HEK293 (cell line): ENCODE measurements at regions not wholly inside any gene's neighbourhood (a gene's known extent, or its start where the extent isn't known, plus 50 kb on each side); places are given as distances from the start of the nearest gene placed in this dataset.

ENCODE experiments used
- CTCF ChIA-PET: fragments of 350-600 bp; formaldehyde crosslinking; extraction: SDS; loops from one replicate; lab custom pipeline; 2021; ENCODE audit warnings: antibody characterized with exemption; lab: Yijun Ruan, JAX
- POLR2A ChIA-PET: fragments of 300-600 bp; formaldehyde crosslinking; extraction: SDS; loops from one replicate; lab custom pipeline; 2020; ENCODE audit warnings: antibody characterized with exemption, inconsistent platforms; lab: Yijun Ruan, JAX
- H3K27ac ChIP-seq: fragments of 200-500 bp; sonication (Bioruptor generic); 2 replicates; pipeline ENCODE4 v1.5.1; 2014; ENCODE audit warnings: low read depth, low read length, control low read depth, inconsistent platforms; ENCODE audit errors: extremely low read depth
- H3K36me3 ChIP-seq, 2 experiments: fragments of 200-500 bp in 1 of 2; sonication (Bioruptor generic) in 1 of 2; 1 replicate in 1 of 2; 2 replicates in 1 of 2; pipeline ENCODE4 v1.5.1; 2014 to 2017; ENCODE audit warnings: inconsistent platforms in 2 of 2, low read length in 2 of 2; ENCODE audit not compliant: control insufficient read depth in 2 of 2, insufficient read depth in 1 of 2
- H3K4me1 ChIP-seq: fragments of 200-500 bp; sonication (Bioruptor generic); 2 replicates; pipeline ENCODE4 v1.5.1; 2014; ENCODE audit warnings: mild to moderate bottlenecking, low read length, inconsistent platforms; ENCODE audit not compliant: control insufficient read depth, insufficient read depth
- H3K4me3 ChIP-seq: 2 replicates; pipeline ENCODE4 v1.5.1; 2011; ENCODE audit warnings: low read depth, mild to moderate bottlenecking, control low read depth, low read length, moderate library complexity
- H3K9me3 ChIP-seq: fragments of 200-500 bp; sonication (Bioruptor generic); 2 replicates; pipeline ENCODE4 v1.5.1; 2014; ENCODE audit warnings: low read depth, low read length, inconsistent platforms; ENCODE audit not compliant: control insufficient read depth, insufficient read depth
- EGR2 ChIP-seq: fragments of 450-650 bp; formaldehyde crosslinking; IDR thresholded peaks from 2 replicates; pipeline ENCODE4 v1.5.1; 2016; ENCODE audit warnings: low read depth, missing biosample characterization, missing genetic modification characterization
- ZFP3 ChIP-seq: fragments of 450-650 bp; formaldehyde crosslinking; IDR thresholded peaks from 2 replicates; pipeline ENCODE4 v1.5.1; 2016; ENCODE audit warnings: low read depth, missing biosample characterization, missing genetic modification characterization
- ZNF112 ChIP-seq: fragments of 450-650 bp; formaldehyde crosslinking; IDR thresholded peaks from 2 replicates; pipeline ENCODE4 v1.5.0; 2017; ENCODE audit warnings: missing biosample characterization, missing genetic modification characterization
- ZNF114 ChIP-seq: fragments of 450-650 bp; formaldehyde crosslinking; IDR thresholded peaks from 2 replicates; pipeline ENCODE4 v1.5.0; 2017; ENCODE audit warnings: missing biosample characterization, missing genetic modification characterization
- ZNF121 ChIP-seq: fragments of 450-650 bp; formaldehyde crosslinking; IDR thresholded peaks from 2 replicates; pipeline ENCODE4 v1.5.1; 2016; ENCODE audit warnings: missing biosample characterization, missing genetic modification characterization
- ZNF350 ChIP-seq: fragments of 450-650 bp; formaldehyde crosslinking; IDR thresholded peaks from 2 replicates; pipeline ENCODE4 v1.5.0; 2017; ENCODE audit warnings: missing biosample characterization, mild to moderate bottlenecking, missing genetic modification characterization
- ZNF362 ChIP-seq: fragments of 450-650 bp; formaldehyde crosslinking; IDR thresholded peaks from 2 replicates; pipeline ENCODE4 v1.5.1; 2016; ENCODE audit warnings: missing biosample characterization, missing genetic modification characterization
- ZNF394 ChIP-seq: fragments of 450-650 bp; formaldehyde crosslinking; IDR thresholded peaks from 2 replicates; pipeline ENCODE4 v1.5.1; 2016; ENCODE audit warnings: missing biosample characterization, missing genetic modification characterization, mild to moderate bottlenecking, moderate library complexity, borderline replicate concordance
- ZNF473 ChIP-seq: fragments of 450-650 bp; formaldehyde crosslinking; IDR thresholded peaks from 2 replicates; pipeline ENCODE4 v1.5.1; 2017; ENCODE audit warnings: missing biosample characterization, missing genetic modification characterization
- ZSCAN23 ChIP-seq: fragments of 450-650 bp; formaldehyde crosslinking; IDR thresholded peaks from 2 replicates; pipeline ENCODE4 v1.5.1; 2016; ENCODE audit warnings: missing biosample characterization, missing genetic modification characterization
- ZSCAN30 ChIP-seq: fragments of 450-650 bp; IDR thresholded peaks from 2 replicates; pipeline ENCODE4 v1.5.1; 2018; ENCODE audit warnings: missing biosample characterization, mild to moderate bottlenecking, missing genetic modification characterization, moderate library complexity

- H3K4me1 ChIP-seq = no peaks in the 10 kb centered on the region
- H3K4me3 ChIP-seq = no peak overlapping the region
- TF ChIP-seq ZNF394 (no peak), ZNF114 (tag by site-specific recombination) (no peak), ZSCAN23 (tag by site-specific recombination) (no peak), ZFP3 (no peak)
- POLR2A ChIA-PET = no interaction called here
- CTCF ChIA-PET = interaction anchor here (0.6 kb wide), 1 partner anchor 15 kb away, joined by 3 read pairs; no protein-coding TSS in a partner anchor
- H3K36me3 ChIP-seq = no peaks in the 10 kb centered on the region
- H3K27ac ChIP-seq = no peak overlapping the region
- H3K9me3 ChIP-seq = no peaks in the 10 kb centered on the region; the same call in none of the 2 replicates
Measured at GRCh38 chrX:64456828-64457227, 61.6 kb upstream of the MTMR8 start.

DNA sequence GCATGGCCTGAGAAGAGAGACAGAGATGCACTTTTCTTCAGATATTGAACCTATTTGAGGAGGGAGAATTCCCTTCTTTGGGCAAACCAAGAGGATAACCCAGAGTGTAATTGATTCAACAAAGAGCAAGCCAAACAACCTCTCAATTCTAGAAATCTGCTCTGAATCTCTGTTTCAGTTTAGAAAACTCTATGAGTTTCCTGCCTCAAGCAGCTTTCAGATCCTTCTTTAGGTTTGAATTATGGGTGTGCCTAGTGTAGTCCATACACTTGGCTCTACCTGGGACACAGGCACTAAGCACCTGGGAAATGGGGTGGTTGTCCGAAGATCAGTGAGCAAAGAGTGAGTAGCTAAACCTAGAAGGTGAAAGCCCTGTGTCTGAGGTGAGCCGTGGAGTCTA lies 52.0 kb upstream of the MTMR8 start:
- H3K36me3 ChIP-seq = no peaks in the 10 kb centered on the region
- H3K4me3 ChIP-seq = no peak overlapping the region
- TF ChIP-seq ZNF362 (tag by site-specific recombination) = no peak
- TF ChIP-seq ZNF121 = no peak
- TF ChIP-seq ZSCAN30 (tag by site-specific recombination) = no peak
- TF ChIP-seq ZNF350 (tag by site-specific recombination) = no peak
- no peak for TF ChIP-seq EGR2
- TF ChIP-seq ZNF473 (tag by site-specific recombination) = no peak
- TF ChIP-seq ZNF112 = no peak
- no peaks in the 10 kb centered on the region for H3K4me1 ChIP-seq
- POLR2A ChIA-PET = no interaction called here
- CTCF ChIA-PET = no interaction called here
- H3K27ac ChIP-seq = no peak overlapping the region
- H3K9me3 ChIP-seq = peaks cover 2% of the 10 kb centered on the region
